SU-DHL-6 (cell line): ENCODE measurements at regions not wholly inside any gene's neighbourhood (a gene's known extent, or its start where the extent isn't known, plus 50 kb on each side); places are given as distances from the start of the nearest gene placed in this dataset.

Experiments
- H2AFZ ChIP-seq: fragments of 200-600 bp; sonication (generic); 2 replicates; pipeline ENCODE4 v1.6.1; 2014; ENCODE audit warnings: low read depth, mild to moderate bottlenecking, moderate library complexity, mixed read lengths, antibody characterized with exemption, low read length; ENCODE audit not compliant: severe bottlenecking
- H3F3A ChIP-seq: fragments of 200-600 bp; shearing (Covaris generic); 2 replicates; pipeline ENCODE4 v1.6.0; 2016; ENCODE audit warnings: antibody characterized with exemption, mild to moderate bottlenecking; ENCODE audit not compliant: insufficient read depth
- H3K27ac ChIP-seq: fragments of 200-600 bp; sonication (generic); 2 replicates; pipeline ENCODE4 v1.5.1; 2016; ENCODE audit warnings: low read depth, mild to moderate bottlenecking, low read length, moderate library complexity, mixed read lengths
- H3K27me3 ChIP-seq: fragments of 200-600 bp; sonication (generic), shearing (Covaris generic); 2 replicates; pipeline ENCODE4 v1.6.0; 2014; ENCODE audit warnings: mild to moderate bottlenecking, low read length
- H3K36me3 ChIP-seq: fragments of 200-600 bp; sonication (generic); 2 replicates; pipeline ENCODE4 v1.6.1; 2014; ENCODE audit warnings: mild to moderate bottlenecking, low read length, mixed read lengths
- H3K4me2 ChIP-seq: fragments of 300-600, 200-600 bp; shearing (Covaris generic), sonication (generic); 2 replicates; pipeline ENCODE4 v1.6.0; 2014; ENCODE audit warnings: low read length, low read depth, mild to moderate bottlenecking; ENCODE audit not compliant: poor library complexity, severe bottlenecking
- H3K4me3 ChIP-seq: fragments of 200-600 bp; sonication (generic); 2 replicates; pipeline ENCODE4 v1.5.1; 2014; ENCODE audit warnings: antibody characterized with exemption, low read length, mild to moderate bottlenecking, mixed read lengths; ENCODE audit not compliant: insufficient read depth, poor library complexity, severe bottlenecking
- H3K79me2 ChIP-seq: fragments of 200-600 bp; sonication (generic); 2 replicates; pipeline ENCODE4 v1.6.1; 2014; ENCODE audit warnings: mild to moderate bottlenecking, low read length, moderate library complexity; ENCODE audit not compliant: insufficient read depth
- H3K9ac ChIP-seq: fragments of 200-600 bp; sonication (generic); 2 replicates; pipeline ENCODE4 v1.7.0; 2014; ENCODE audit warnings: mild to moderate bottlenecking, low read length
- H3K9me2 ChIP-seq: fragments of 200-600 bp; sonication (generic); replicated peaks from 2 replicates; pipeline ENCODE4 v1.6.1; 2014; ENCODE audit warnings: low read length; ENCODE audit not compliant: insufficient read depth
- H3K9me3 ChIP-seq: fragments of 200-600 bp; sonication (generic); 2 replicates; pipeline ENCODE4 v1.6.1; 2014; ENCODE audit warnings: low read length, mixed read lengths; ENCODE audit not compliant: insufficient read depth
- H4K20me1 ChIP-seq: fragments of 200-600 bp; sonication (generic); 2 replicates; pipeline ENCODE4 v1.6.1; 2014; ENCODE audit warnings: low read depth, mild to moderate bottlenecking, antibody characterized with exemption, low read length, moderate library complexity, mixed read lengths
- CTCF ChIP-seq: fragments of 200-600 bp; sonication (generic); IDR thresholded peaks from one replicate; pipeline ENCODE4 v1.5.1; 2017; ENCODE audit warnings: antibody characterized with exemption, mild to moderate bottlenecking, low read length, moderate library complexity; ENCODE audit not compliant: insufficient read depth, poor library complexity, severe bottlenecking
- EZH2phosphoT487 ChIP-seq: fragments of 200-600 bp; sonication (generic), shearing (Covaris generic); conservative IDR thresholded peaks from 2 replicates; pipeline ENCODE4 v1.6.1; 2018; ENCODE audit warnings: mild to moderate bottlenecking, antibody characterized with exemption, low read length, moderate library complexity, mixed read lengths

DNA sequence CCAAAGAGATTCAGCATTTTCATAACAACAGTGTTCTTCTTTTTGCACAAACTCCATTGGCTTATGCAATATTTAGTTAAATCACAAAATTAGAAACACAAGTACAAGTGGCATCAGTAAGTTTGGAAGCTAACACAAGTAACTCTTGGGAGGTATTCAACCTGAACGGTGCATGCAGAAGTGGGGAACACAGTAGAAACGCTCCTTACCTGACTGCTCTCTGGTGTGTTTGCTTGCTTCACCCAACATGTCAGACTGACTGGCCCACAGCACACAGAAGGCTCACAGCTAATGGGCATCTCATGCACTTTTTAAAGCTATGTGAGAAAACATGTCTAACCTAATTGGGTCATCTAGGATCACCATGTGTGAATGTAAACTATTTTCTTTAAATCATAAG lies 133.6 kb downstream of the MAGEB17 start:
- no peaks in the 10 kb centered on the region for H3K36me3 ChIP-seq
- no peaks in the 10 kb centered on the region for H3F3A ChIP-seq
- H4K20me1 ChIP-seq = no peaks in the 10 kb centered on the region
- no peak overlapping the region for H2AFZ ChIP-seq
- no peak overlapping the region for H3K4me2 ChIP-seq
- no peaks in the 10 kb centered on the region for H3K27me3 ChIP-seq
- no peak overlapping the region for H3K4me3 ChIP-seq
- no peak overlapping the region for H3K27ac ChIP-seq
- no peaks in the 10 kb centered on the region for H3K9me2 ChIP-seq
- H3K9ac ChIP-seq = no peak overlapping the region
- H3K9me3 ChIP-seq = no peaks in the 10 kb centered on the region
- H3K79me2 ChIP-seq = no peaks in the 10 kb centered on the region
- TF ChIP-seq EZH2phosphoT487 = no peak
- no peak for TF ChIP-seq CTCF

DNA sequence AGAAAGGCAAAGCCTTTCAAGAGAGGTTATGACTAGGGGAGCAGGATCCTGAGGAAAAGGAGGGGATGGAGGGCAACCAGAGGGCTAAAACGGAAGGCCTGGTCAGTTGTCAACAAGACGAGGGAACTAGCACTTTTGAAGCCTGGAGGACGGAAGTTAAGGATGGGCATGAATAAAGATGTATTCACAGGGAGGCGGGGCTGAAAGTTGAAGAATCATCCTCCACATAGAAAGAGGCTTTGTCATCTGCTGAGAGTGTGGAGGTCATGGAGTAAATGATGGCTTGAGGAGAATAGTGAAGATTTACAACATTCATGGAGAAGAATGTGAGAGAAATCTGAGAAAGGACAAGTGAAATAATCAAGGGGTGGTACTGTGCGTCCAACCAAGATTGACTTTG lies 137.5 kb downstream of the MAGEB17 start:
- no peaks in the 10 kb centered on the region for H3K36me3 ChIP-seq
- no peaks in the 10 kb centered on the region for H3F3A ChIP-seq
- TF ChIP-seq EZH2phosphoT487 (no peak), CTCF (no peak)

DNA sequence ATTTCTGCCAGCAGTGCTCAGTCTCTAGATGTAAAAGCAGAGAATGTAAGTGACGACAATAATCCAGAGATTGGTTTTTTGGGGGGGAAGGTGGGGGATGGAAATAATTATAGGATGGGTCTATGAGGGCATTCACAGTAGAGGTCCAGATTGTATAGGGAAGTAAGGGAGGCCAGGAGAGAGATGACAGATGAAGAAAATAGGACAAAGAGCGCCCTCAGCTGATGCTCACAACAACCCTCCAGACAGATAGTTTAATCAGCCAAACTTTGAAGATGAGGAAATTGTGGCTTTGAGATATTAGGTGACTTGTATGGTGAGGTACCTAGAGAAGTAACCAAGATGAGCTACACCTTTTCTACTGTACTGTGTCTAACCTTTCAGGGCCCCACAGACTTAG lies 137.9 kb downstream of the MAGEB17 start:
- Histone ChIP-seq H3K9ac (no peak overlapping the region), H3K9me3 (no peaks in the 10 kb centered on the region), H3K4me3 (no peak overlapping the region), H3F3A (no peaks in the 10 kb centered on the region), H4K20me1 (no peaks in the 10 kb centered on the region), H2AFZ (no peak overlapping the region), H3K27me3 (no peaks in the 10 kb centered on the region), H3K79me2 (no peaks in the 10 kb centered on the region), H3K4me2 (no peak overlapping the region), H3K27ac (no peak overlapping the region), H3K9me2 (no peaks in the 10 kb centered on the region), H3K36me3 (no peaks in the 10 kb centered on the region)
- no peak for TF ChIP-seq CTCF
- no peak for TF ChIP-seq EZH2phosphoT487

More for the DNA sequence above, 137.5 kb downstream of the MAGEB17 start:
- Histone ChIP-seq H3K9me3 (no peaks in the 10 kb centered on the region), H3K79me2 (no peaks in the 10 kb centered on the region), H3K4me3 (no peak overlapping the region), H2AFZ (no peak overlapping the region), H3K9ac (no peak overlapping the region), H3K4me2 (no peak overlapping the region), H4K20me1 (no peaks in the 10 kb centered on the region), H3K27ac (no peak overlapping the region), H3K27me3 (no peaks in the 10 kb centered on the region), H3K9me2 (no peaks in the 10 kb centered on the region)
